Body of pancreas (tissue), 4 donors: ENCODE measurements at regions not wholly inside any gene's neighbourhood (a gene's known extent, or its start where the extent isn't known, plus 50 kb on each side); places are given as distances from the start of the nearest gene placed in this dataset.
"Not testable (repeated sequence)": the region's sequence is repeated elsewhere in the genome, so short reads cannot be mapped to it uniquely, and the experiment has no call there.

ENCODE experiments used
- ATAC-seq: fragments of 150-250 bp; one replicate; pipeline ENCODE4 v1.9.1; 2016
- DNase-seq, 4 donors: peaks; one replicate each; pipeline ENCODE4 v3.0.0-alpha.2; 2019
- H3K27ac ChIP-seq, 4 donors: fragments of 200-600 bp; sonication (generic); 1 replicate in 3 of 4; 2 replicates in 1 of 4; pipeline versions ENCODE4 v1.5.1 to v1.6.1; 2016 to 2019; ENCODE audit warnings: mild to moderate bottlenecking in 1 of 4, mixed read lengths in 1 of 4, moderate library complexity in 1 of 4
- H3K27me3 ChIP-seq, 2 donors: fragments of 200-600 bp; sonication (generic); one replicate each; pipeline ENCODE4 v1.6.0; 2016; ENCODE audit warnings: mild to moderate bottlenecking in 1 of 2
- H3K36me3 ChIP-seq, 2 donors: fragments of 200-600 bp; sonication (generic); replicated peaks in 1 of 2; 2 replicates each; pipeline ENCODE4 v1.5.1; 2016; ENCODE audit warnings: low read depth in 2 of 2; ENCODE audit not compliant: insufficient read depth in 1 of 2
- H3K4me1 ChIP-seq: fragments of 200-600 bp; sonication (generic); one replicate; pipeline ENCODE4 v1.6.0; 2016
- H3K4me3 ChIP-seq, 2 donors: fragments of 200-600 bp; sonication (generic); 1 replicate in 1 of 2; 2 replicates in 1 of 2; pipeline ENCODE4 v1.5.1; 2016 to 2019
- H3K9me3 ChIP-seq, 3 donors: fragments of 200-600 bp; sonication (generic); 1 replicate in 2 of 3; 2 replicates in 1 of 3; pipeline ENCODE4 v1.5.1; 2016
- POLR2A ChIP-seq, 3 donors: fragments of 450-650 bp; IDR thresholded peaks; one replicate each; pipeline ENCODE4 v1.6.1; 2016; ENCODE audit warnings: antibody characterized with exemption in 3 of 3, mild to moderate bottlenecking in 2 of 3
- WGBS, 2 donors: methylation state at CpG; one replicate each; pipeline ENCODE4 v1.1.5; 2017; 5-methylcytosine and 5-hydroxymethylcytosine counted together
- intact Hi-C: fragments of 100-400 bp; cut with DNase I; formaldehyde crosslinking; loops from one replicate; pipeline ENCODE4 v1.15.1; 2023
- TF ChIP-seq, protein P1 (sequence below), 7 experiments: fragments of 450-650 bp in 4 of 7; fragments of 200-600 bp in 3 of 7; sonication (generic) in 3 of 7; IDR thresholded peaks; one replicate each; pipeline ENCODE4 v1.5.1; 2016 to 2019; ENCODE audit warnings: antibody characterized with exemption in 7 of 7

DNA sequence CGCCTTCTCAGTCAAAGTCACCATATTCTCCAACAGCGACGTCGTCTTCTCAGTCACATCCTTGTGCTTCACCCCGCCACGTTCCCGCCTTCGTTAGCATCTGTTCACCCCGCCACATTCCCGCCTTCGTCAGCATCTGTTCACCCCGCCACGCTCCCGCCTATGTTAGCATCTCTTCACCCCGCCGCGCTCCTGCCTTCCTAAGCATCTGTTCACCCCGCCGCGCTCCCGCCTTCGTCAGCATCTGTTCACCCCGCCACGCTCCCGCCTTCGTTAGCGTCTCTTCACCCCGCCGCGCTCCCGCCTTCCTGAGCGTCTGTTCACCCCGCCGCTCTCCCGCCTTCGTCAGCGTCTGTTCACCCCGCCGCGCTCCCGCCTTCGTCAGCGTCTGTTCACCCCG, 816.4 kb upstream of the TPTE start:
- intact Hi-C loops, ATAC-seq, H3K27ac ChIP-seq, DNase-seq, H3K36me3 ChIP-seq, H3K4me1 ChIP-seq, H3K4me3 ChIP-seq, H3K27me3 ChIP-seq, H3K9me3 ChIP-seq: not testable (repeated sequence)
- WGBS, 2 donors: 65 to 77% methylated on average over 35 to 42 of the region's 44 CpGs

DNA sequence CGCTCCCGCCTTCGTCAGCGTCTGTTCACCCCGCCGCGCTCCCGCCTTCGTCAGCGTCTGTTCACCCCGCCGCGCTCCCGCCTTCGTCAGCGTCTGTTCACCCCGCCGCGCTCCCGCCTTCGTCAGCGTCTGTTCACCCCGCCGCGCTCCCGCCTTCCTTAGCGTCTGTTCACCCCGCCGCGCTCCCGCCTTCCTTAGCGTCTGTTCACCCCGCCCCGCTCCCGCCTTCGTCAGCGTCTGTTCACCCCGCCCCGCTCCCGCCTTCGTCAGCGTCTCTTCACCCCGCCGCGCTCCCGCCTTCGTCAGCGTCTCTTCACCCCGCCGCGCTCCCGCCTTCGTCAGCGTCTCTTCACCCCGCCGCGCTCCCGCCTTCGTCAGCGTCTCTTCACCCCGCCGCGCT, 815.9 kb upstream of the TPTE start:
- H3K4me1 ChIP-seq, DNase-seq, H3K27me3 ChIP-seq, intact Hi-C loops, H3K27ac ChIP-seq, H3K4me3 ChIP-seq, H3K36me3 ChIP-seq, ATAC-seq, H3K9me3 ChIP-seq: not testable (repeated sequence)
- 62 to 72% methylated on average over 37 to 47 of the region's 63 CpGs for whole genome bisulfite sequencing, 2 donors

DNA sequence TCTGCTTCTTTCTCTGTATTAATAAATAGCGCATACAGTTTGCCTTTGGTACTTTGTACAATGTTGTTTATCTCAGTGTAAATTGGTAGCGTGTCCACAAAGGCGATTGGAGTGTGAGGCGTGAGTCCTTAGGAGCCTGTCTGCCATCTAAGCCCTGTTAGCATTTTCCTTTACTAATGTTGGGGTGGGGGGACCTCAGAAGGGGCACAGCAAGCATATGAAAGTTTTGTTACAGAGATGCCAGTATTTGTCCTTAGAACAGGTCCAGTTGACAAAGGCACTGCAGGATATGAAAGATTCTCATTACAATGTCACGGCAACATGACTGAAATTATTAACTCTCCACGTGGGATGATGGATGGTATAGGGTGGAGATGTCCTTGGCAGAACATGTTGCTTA, 796.8 kb upstream of the TPTE start:
- 41 to 46% methylated on average over 6 of the region's 6 CpGs for WGBS, 2 donors
- H3K4me1 ChIP-seq: peaks cover 15% of the 10 kb centered on the region
- H3K9me3 ChIP-seq, H3K4me3 ChIP-seq, DNase-seq, H3K27ac ChIP-seq, ATAC-seq, H3K36me3 ChIP-seq, H3K27me3 ChIP-seq, intact Hi-C loops: not testable (repeated sequence)

DNA sequence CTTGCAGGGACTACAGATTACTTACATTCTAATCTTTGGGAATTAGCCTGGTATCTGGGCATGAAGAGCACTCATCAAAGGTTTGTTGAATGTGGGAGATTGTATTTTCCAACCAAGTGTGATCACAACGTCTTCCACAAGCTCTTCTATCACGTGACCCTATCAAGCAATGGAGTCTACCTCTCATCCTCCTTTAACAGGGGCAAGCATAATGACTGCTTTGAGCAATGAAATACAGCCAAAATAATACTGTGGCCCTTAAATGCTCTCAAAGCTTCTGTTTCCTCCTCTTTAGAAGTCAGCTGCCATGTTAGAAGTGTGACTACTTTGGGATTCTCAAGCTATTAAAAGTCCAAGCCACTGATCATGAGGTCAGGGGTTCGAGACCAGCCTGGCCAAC, 794.2 kb upstream of the TPTE start:
- H3K9me3 ChIP-seq, H3K27ac ChIP-seq, ATAC-seq, intact Hi-C loops, H3K36me3 ChIP-seq, DNase-seq, H3K27me3 ChIP-seq, H3K4me3 ChIP-seq: not testable (repeated sequence)
- peaks cover 24% of the 10 kb centered on the region for H3K4me1 ChIP-seq
- WGBS, 2 donors: 34 to 41% methylated on average over 3 of the region's 3 CpGs

DNA sequence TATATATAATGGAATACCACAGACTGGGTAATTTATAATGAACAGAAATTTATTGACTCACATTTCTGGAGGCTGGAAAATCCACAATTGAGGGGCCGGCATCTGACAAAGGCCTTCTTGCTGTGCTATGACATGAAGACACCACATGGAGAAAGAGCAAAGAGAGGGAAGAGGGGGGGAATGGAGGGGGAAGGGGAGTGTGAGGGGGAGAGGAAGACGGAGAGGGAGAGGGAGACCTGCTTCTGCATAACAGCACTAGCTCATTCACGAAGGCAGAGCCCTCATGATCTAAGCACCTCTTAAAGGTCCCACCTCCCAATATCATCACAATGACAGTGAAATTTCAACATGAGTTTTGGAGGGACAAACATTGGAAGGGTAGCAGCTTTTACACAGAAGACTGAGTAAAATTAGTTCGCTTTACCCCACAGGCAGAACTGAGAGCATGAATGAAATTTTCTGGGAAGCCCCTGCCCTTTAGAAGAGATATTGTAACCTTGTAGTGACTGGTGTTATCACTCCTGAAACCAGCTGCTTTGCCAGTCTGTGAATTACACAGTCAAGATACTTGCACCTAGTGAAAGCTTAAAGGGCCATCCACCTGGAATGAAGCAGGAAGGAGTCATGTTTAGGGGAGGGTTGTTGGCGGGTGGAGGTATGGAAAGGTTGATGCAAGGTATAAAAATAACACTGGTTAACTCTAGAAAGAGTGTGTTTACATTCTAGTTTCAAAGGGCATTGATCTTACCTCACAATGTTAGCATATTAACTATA, 793.0 kb upstream of the TPTE start:
- H3K36me3 ChIP-seq, H3K27me3 ChIP-seq, intact Hi-C loops, H3K4me3 ChIP-seq, H3K9me3 ChIP-seq: not testable (repeated sequence)
- WGBS, 2 donors: 26 to 29% methylated on average over 5 of the region's 5 CpGs
- Histone ChIP-seq H3K27ac (peak overlapping the region in 3 of 4 donors; percentile 47 to 72 (median 66)), H3K4me1 (peaks cover 24% of the 10 kb centered on the region)
- DNase-seq: peak; percentile 44 to 90 (median 70)
- peak; percentile 97 for ATAC-seq

DNA sequence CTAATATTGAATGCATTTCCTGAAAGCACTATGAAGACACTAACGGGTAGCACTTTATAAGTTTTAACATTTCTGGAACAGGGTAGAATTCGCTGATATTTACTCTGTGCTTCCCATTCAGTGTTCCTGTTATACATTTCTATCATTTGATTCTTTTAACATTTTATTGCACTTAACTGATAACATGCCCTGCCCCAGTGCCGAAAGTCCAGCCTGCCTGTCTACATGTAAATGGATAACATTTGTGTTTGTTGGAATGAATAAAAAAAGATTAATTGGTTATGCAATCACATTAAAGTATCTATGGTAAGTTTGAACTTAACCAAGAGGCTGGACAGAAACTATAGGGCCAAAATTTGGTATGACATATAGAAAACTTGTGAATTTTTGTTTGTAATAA, 790.5 kb upstream of the TPTE start:
- no peaks in the 10 kb centered on the region for H3K36me3 ChIP-seq
- ATAC-seq: no peak
- no peak for DNase-seq
- peaks cover 0 to 7% (median 0%) of the 10 kb centered on the region in 3 donors for H3K9me3 ChIP-seq
- no peaks in the 10 kb centered on the region for H3K27me3 ChIP-seq
- H3K4me3 ChIP-seq: no peak overlapping the region
- peak overlapping the region in 1 of 4 donors; percentile 6 for H3K27ac ChIP-seq
- WGBS, 2 donors: 43 to 45% methylated on average over 3 of the region's 3 CpGs
- TF ChIP-seq, protein P1, sequence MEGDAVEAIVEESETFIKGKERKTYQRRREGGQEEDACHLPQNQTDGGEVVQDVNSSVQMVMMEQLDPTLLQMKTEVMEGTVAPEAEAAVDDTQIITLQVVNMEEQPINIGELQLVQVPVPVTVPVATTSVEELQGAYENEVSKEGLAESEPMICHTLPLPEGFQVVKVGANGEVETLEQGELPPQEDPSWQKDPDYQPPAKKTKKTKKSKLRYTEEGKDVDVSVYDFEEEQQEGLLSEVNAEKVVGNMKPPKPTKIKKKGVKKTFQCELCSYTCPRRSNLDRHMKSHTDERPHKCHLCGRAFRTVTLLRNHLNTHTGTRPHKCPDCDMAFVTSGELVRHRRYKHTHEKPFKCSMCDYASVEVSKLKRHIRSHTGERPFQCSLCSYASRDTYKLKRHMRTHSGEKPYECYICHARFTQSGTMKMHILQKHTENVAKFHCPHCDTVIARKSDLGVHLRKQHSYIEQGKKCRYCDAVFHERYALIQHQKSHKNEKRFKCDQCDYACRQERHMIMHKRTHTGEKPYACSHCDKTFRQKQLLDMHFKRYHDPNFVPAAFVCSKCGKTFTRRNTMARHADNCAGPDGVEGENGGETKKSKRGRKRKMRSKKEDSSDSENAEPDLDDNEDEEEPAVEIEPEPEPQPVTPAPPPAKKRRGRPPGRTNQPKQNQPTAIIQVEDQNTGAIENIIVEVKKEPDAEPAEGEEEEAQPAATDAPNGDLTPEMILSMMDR (IDR thresholded peaks at IDR 0.05): no peak
- no peak for TF ChIP-seq POLR2A (IDR thresholded peaks at IDR 0.05)
- H3K4me1 ChIP-seq: peaks cover 24% of the 10 kb centered on the region
- intact Hi-C loops: no loop called here

DNA sequence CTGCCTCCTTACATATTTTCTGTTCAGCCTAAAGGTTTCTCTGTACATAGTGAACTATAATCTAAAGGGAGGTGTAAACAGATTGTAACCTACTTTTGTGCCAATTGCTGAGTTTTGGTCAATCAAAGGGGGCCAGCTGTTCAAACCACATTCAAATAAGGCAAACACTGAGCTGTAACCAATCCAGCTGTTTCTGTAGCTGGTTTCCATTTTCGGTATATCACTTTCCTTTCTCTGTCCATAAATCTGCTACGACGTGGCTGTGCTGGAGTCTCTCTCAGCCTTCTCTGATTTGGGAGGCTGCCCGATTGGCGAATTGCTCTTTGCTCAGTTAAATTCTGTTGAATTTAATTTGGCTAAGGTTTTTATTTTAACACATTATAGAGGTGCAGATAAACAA, 790.1 kb upstream of the TPTE start:
- Histone ChIP-seq H3K4me1 (peaks cover 24% of the 10 kb centered on the region), H3K27ac (peak overlapping the region in 2 of 4 donors; percentile 6)
- H3K36me3 ChIP-seq, DNase-seq, H3K4me3 ChIP-seq, H3K27me3 ChIP-seq, H3K9me3 ChIP-seq, intact Hi-C loops, ATAC-seq: not testable (repeated sequence)
- WGBS, 2 donors: 25 to 36% methylated on average over 5 of the region's 5 CpGs

DNA sequence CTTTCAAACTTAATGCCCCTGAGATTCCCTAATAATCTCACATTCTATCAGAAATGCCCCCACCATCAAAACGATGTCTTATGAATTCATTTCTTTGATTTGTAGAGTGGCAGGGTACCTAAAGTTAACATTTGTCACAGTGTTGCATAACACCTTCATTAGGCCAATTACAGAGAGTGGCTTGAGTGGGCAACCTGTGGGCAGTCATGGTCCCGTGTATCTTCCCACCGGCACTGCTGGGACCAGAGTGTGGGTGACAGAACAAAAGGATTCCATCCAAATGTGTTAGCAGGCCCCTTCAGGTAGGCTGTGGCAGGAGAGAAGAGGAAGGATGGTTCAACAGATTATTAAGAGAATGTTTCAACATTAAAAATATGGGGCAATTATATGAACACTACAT, 788.8 kb upstream of the TPTE start:
- H3K27ac ChIP-seq, H3K9me3 ChIP-seq, H3K27me3 ChIP-seq, ATAC-seq, DNase-seq, intact Hi-C loops, H3K36me3 ChIP-seq, H3K4me3 ChIP-seq: not testable (repeated sequence)
- peaks cover 24% of the 10 kb centered on the region for H3K4me1 ChIP-seq
- 55 to 56% methylated on average over 3 of the region's 3 CpGs for WGBS, 2 donors

DNA sequence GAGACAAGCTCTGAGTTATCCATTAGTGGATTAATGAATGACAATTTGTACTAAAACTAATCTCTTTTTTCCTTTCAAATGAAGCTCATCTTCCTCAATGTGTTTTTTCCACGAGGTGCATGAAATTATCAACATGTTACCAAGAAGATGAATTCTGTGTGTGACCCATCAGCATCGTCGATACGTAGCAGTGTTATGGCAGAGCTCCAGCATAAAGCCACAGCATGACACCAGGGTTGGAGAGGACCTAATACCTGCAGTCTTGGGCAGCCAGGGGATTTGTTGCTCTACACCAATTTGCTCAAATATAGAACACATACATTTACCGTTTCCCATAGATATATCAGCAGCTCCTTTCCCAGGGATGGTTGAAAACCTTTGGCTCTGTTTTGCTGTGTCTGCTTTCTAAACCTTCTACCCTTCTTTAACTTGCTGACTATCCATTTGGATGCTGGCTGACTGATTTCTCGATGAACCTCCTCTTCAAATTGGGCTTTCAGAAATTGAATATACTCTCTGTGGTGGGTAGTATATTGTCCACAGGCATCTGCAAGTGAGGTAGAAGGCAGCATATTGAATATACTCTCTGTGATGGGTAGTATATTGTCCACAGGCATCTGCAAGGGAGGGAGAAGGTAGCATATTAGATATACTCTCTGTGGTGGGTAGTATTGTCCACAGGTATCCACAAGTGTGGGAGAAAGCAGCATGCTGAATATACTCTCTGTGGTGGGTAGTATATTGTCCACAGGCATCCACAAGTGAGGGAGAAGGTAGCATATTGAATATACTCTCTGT, 787.4 kb upstream of the TPTE start:
- H3K9me3 ChIP-seq, intact Hi-C loops, H3K27ac ChIP-seq, DNase-seq, ATAC-seq, H3K36me3 ChIP-seq, H3K27me3 ChIP-seq, H3K4me3 ChIP-seq: not testable (repeated sequence)
- peaks cover 15% of the 10 kb centered on the region for H3K4me1 ChIP-seq
- WGBS, 2 donors: 61 to 69% methylated on average over 6 of the region's 6 CpGs
